ENCODE measurements at regions not wholly inside any gene's neighbourhood (a gene's known extent, or its start where the extent isn't known, plus 50 kb on each side); places are given as distances from the start of the nearest gene placed in this dataset.

DNA sequence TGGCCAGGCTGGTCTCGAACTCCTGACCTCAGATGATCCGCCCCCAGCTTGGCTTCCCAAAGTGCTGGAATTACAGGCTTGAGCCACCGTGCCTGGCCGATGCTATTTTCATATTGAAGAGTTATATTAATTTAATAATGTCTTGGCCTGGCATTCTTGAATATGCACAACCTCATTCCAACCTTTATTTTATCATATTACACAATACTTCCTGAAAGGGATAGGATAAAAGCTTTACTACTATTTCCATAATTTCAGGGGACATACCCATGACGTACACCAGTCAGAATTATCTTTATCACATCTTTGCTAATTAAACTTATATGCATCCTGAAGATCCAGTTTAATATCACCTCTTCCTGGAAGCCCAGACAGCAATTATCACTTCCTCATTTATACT is 205.3 kb downstream of the ZIC4 start:
- TF ChIP-seq FOXP2 (optimal IDR thresholded peaks at IDR 0.05; ENCODE audit: borderline replicate concordance, extremely low read depth, extremely low read length, insufficient read depth) (no peak), POLR2AphosphoS5 (IDR thresholded peaks at IDR 0.05; ENCODE audit: low read depth, low read length) (no peak), TAF1 (IDR thresholded peaks at IDR 0.05; ENCODE audit: borderline replicate concordance, insufficient read depth, low read length) (no peak), SIN3A (IDR thresholded peaks at IDR 0.05; ENCODE audit: borderline replicate concordance, insufficient read depth, low read length) (no peak)
- TF ChIP-seq, protein P1, sequence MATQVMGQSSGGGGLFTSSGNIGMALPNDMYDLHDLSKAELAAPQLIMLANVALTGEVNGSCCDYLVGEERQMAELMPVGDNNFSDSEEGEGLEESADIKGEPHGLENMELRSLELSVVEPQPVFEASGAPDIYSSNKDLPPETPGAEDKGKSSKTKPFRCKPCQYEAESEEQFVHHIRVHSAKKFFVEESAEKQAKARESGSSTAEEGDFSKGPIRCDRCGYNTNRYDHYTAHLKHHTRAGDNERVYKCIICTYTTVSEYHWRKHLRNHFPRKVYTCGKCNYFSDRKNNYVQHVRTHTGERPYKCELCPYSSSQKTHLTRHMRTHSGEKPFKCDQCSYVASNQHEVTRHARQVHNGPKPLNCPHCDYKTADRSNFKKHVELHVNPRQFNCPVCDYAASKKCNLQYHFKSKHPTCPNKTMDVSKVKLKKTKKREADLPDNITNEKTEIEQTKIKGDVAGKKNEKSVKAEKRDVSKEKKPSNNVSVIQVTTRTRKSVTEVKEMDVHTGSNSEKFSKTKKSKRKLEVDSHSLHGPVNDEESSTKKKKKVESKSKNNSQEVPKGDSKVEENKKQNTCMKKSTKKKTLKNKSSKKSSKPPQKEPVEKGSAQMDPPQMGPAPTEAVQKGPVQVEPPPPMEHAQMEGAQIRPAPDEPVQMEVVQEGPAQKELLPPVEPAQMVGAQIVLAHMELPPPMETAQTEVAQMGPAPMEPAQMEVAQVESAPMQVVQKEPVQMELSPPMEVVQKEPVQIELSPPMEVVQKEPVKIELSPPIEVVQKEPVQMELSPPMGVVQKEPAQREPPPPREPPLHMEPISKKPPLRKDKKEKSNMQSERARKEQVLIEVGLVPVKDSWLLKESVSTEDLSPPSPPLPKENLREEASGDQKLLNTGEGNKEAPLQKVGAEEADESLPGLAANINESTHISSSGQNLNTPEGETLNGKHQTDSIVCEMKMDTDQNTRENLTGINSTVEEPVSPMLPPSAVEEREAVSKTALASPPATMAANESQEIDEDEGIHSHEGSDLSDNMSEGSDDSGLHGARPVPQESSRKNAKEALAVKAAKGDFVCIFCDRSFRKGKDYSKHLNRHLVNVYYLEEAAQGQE (IDR thresholded peaks at IDR 0.05; ENCODE audit: insufficient read depth in 1 of 2, low read depth in 2 of 2, low read length in 2 of 2): no peak

DNA sequence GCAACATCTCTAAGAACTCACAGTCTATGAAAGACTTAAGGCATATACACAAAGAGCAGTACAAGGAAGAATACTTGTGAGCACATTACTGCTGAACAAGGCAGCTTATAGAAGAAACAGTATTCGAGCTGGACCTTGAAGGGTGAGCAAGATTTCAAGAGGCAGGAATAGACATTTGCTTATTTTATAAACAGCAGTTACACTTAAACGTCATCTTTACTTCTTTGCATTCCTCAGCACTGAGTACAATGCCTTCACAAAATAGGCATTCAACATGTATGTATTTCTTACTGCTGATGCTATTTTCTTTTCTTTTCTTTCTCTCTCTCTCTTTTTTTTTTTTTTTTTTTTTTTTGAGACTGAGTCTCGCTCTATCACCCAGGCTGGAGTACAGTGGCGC is 205.8 kb downstream of the ZIC4 start:
- no peak for TF ChIP-seq SIN3A (IDR thresholded peaks at IDR 0.05; ENCODE audit: borderline replicate concordance, insufficient read depth, low read length)
- no peak for TF ChIP-seq FOXP2 (optimal IDR thresholded peaks at IDR 0.05; ENCODE audit: borderline replicate concordance, extremely low read depth, extremely low read length, insufficient read depth)
- TF ChIP-seq, protein P1 (IDR thresholded peaks at IDR 0.05; ENCODE audit: insufficient read depth in 1 of 2, low read depth in 2 of 2, low read length in 2 of 2): no peak
- no peak for TF ChIP-seq TAF1 (IDR thresholded peaks at IDR 0.05; ENCODE audit: borderline replicate concordance, insufficient read depth, low read length)
- TF ChIP-seq POLR2AphosphoS5 (IDR thresholded peaks at IDR 0.05; ENCODE audit: low read depth, low read length): no peak

DNA sequence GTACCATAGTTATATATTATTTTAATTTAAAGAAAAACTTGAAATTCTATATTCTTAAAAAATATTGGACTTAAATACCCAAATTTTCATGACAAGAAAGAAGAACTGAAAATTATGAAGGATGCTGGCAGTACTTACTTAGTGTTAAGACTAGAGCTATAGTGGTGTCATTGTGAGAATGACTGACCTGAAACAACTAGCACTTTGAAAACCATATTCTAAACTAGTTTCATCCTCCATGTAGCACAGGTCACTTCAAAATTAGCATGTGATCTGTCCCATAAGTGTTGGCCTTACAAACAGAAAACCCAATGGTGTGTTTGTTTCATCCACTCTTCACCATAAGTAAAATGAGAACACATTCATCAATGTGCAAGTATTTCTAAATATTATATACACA is 208.6 kb downstream of the ZIC4 start:
- TF ChIP-seq SIN3A (IDR thresholded peaks at IDR 0.05; ENCODE audit: borderline replicate concordance, insufficient read depth, low read length) (no peak), TAF1 (IDR thresholded peaks at IDR 0.05; ENCODE audit: borderline replicate concordance, insufficient read depth, low read length) (no peak), FOXP2 (optimal IDR thresholded peaks at IDR 0.05; ENCODE audit: borderline replicate concordance, extremely low read depth, extremely low read length, insufficient read depth) (no peak), POLR2AphosphoS5 (IDR thresholded peaks at IDR 0.05; ENCODE audit: low read depth, low read length) (no peak)
- TF ChIP-seq, protein P1 (IDR thresholded peaks at IDR 0.05; ENCODE audit: insufficient read depth in 1 of 2, low read depth in 2 of 2, low read length in 2 of 2): no peak

DNA sequence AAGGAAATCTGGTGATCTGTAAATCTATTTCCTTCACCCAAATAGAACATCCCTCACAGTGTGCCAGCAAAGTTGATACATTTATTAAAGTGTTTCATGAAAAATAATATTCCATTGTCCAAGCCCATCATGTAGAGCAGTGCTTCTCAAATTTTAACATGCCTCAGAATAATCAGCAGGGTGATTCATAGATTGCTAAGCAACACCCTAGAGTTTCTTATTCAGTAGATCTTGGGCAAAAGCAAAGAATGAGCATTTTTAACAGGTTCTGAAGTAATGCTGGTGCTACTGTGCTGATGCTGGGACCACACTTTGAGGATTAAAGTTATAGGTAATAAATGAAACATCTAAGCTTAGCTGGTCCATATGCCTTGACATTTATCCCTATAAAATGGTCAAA is 210.5 kb downstream of the ZIC4 start:
- no peak for TF ChIP-seq TAF1 (IDR thresholded peaks at IDR 0.05; ENCODE audit: borderline replicate concordance, insufficient read depth, low read length)
- TF ChIP-seq POLR2AphosphoS5 (IDR thresholded peaks at IDR 0.05; ENCODE audit: low read depth, low read length): no peak
- TF ChIP-seq SIN3A (IDR thresholded peaks at IDR 0.05; ENCODE audit: borderline replicate concordance, insufficient read depth, low read length): no peak
- no peak for TF ChIP-seq FOXP2 (optimal IDR thresholded peaks at IDR 0.05; ENCODE audit: borderline replicate concordance, extremely low read depth, extremely low read length, insufficient read depth)
- TF ChIP-seq, protein P1 (IDR thresholded peaks at IDR 0.05; ENCODE audit: insufficient read depth in 1 of 2, low read depth in 2 of 2, low read length in 2 of 2): no peak

All from PFSK-1 (cell line).